HepG2 (cell line): ENCODE measurements at regions not wholly inside any gene's neighbourhood (a gene's known extent, or its start where the extent isn't known, plus 50 kb on each side); places are given as distances from the start of the nearest gene placed in this dataset.

Experiments
- ATAC-seq: fragments of 200-7000 bp; cut with Tn5 transposase; 3 replicates; pipeline ENCODE4 v1.9.1; 2020; ENCODE audit warnings: mild to moderate bottlenecking, moderate library complexity
- BruUV-seq: library from RNA; stranded (reverse); fragments of 400-500 nt; replicated peaks from 2 replicates; lab custom pipeline; 2021; lab: Mats Ljungman, UMichigan
- CTCF ChIA-PET: fragments of 300-600 bp; formaldehyde crosslinking; extraction: SDS; loops from one replicate; lab custom pipeline; 2021; ENCODE audit warnings: low total read pairs, inconsistent platforms, low intra/inter-chr PET ratio; lab: Yijun Ruan, JAX
- POLR2A ChIA-PET: fragments of 350-600 bp; sonication (Branson Sonifier 250); formaldehyde crosslinking; loops from one replicate; lab custom pipeline; 2020; ENCODE audit warnings: antibody characterized with exemption, inconsistent platforms; lab: Yijun Ruan, JAX
- DNase-seq: peaks from one replicate; pipeline ENCODE4 v3.0.0-alpha.2; 2015; ENCODE audit warnings: low spot score
- FAIRE-seq: peaks from 3 replicates; lab custom pipeline; 2011; peaks lifted over from hg19 to GRCh38; lab: Jason Lieb, UNC
- H2AFZ ChIP-seq: one replicate; pipeline ENCODE4 v1.6.1; 2011; ENCODE audit warnings: low read length, inconsistent platforms
- H3K27ac ChIP-seq: fragments of 300-600 bp; 3 replicates; pipeline ENCODE4 v1.8.0; 2011; ENCODE audit warnings: mixed run types, mild to moderate bottlenecking, mixed read lengths, low read length, inconsistent platforms; ENCODE audit not compliant: insufficient read depth; ENCODE audit errors: extremely low read length
- H3K27me3 ChIP-seq, 2 experiments: fragments of 200-600 bp in 1 of 2; 2 replicates in 1 of 2; 3 replicates in 1 of 2; pipeline versions ENCODE4 v1.6.0 to v1.8.0; 2011; ENCODE audit warnings: low read length in 2 of 2, mild to moderate bottlenecking in 2 of 2, moderate library complexity in 2 of 2, inconsistent platforms in 1 of 2; ENCODE audit not compliant: insufficient read depth in 2 of 2, control insufficient read depth in 1 of 2
- H3K36me3 ChIP-seq, 2 experiments: fragments of 200-600 bp in 1 of 2; replicated peaks in 1 of 2; 2 replicates in 1 of 2; 3 replicates in 1 of 2; pipeline versions ENCODE4 v1.5.1 to v1.8.0; 2011; ENCODE audit warnings: low read length in 2 of 2, inconsistent platforms in 1 of 2; ENCODE audit not compliant: insufficient read depth in 2 of 2, control insufficient read depth in 1 of 2
- H3K4me1 ChIP-seq: 2 replicates; pipeline ENCODE4 v1.5.1; 2012; ENCODE audit warnings: low read length, inconsistent platforms; ENCODE audit not compliant: insufficient read depth
- H3K4me2 ChIP-seq: 2 replicates; pipeline ENCODE4 v1.6.0; 2011; ENCODE audit warnings: low read depth, low read length, inconsistent platforms
- H3K4me3 ChIP-seq, 3 experiments: fragments of 200-600 bp in 1 of 3; sonication (generic), shearing (Covaris generic) in 1 of 3; replicated peaks in 1 of 3; 2 replicates each; pipeline ENCODE4 v1.5.1; 2011 to 2016; ENCODE audit warnings: low read length in 3 of 3, inconsistent platforms in 2 of 3, low read depth in 2 of 3, mild to moderate bottlenecking in 2 of 3, control low read depth in 1 of 3, mixed read lengths in 1 of 3; ENCODE audit not compliant: insufficient read depth in 1 of 3
- H3K79me2 ChIP-seq: one replicate; pipeline ENCODE4 v1.6.1; 2011; ENCODE audit warnings: low read length, inconsistent platforms; ENCODE audit not compliant: insufficient read depth
- H3K9ac ChIP-seq: 2 replicates; pipeline ENCODE4 v1.6.0; 2011; ENCODE audit warnings: mild to moderate bottlenecking, low read depth, low read length, inconsistent platforms; ENCODE audit not compliant: insufficient read depth
- H3K9me3 ChIP-seq: 2 replicates; pipeline ENCODE4 v1.5.1; 2012; ENCODE audit warnings: mild to moderate bottlenecking, low read length
- H4K20me1 ChIP-seq: 2 replicates; pipeline ENCODE4 v1.6.0; 2011; ENCODE audit warnings: inconsistent platforms, mild to moderate bottlenecking, low read length, moderate library complexity; ENCODE audit not compliant: insufficient read depth
- CHD2 ChIP-seq: IDR thresholded peaks from 2 replicates; pipeline ENCODE4 v1.6.1; 2011; ENCODE audit warnings: low read depth, low read length, improper control_type of control experiment
- ELF4 ChIP-seq: sonication (generic); formaldehyde crosslinking; IDR thresholded peaks from 2 replicates; pipeline ENCODE4 v1.5.0; 2020; ENCODE audit warnings: missing genetic modification reagents, mild to moderate bottlenecking, moderate library complexity, borderline replicate concordance
- HNRNPK ChIP-seq: fragments of 200-400 bp; formaldehyde crosslinking; IDR thresholded peaks from 2 replicates; pipeline ENCODE4 v1.6.1; 2018; ENCODE audit warnings: low read length, low read depth, moderate library complexity, mild to moderate bottlenecking; ENCODE audit not compliant: poor library complexity, severe bottlenecking
- HOXA3 ChIP-seq: sonication (generic); formaldehyde crosslinking; IDR thresholded peaks from 2 replicates; pipeline ENCODE4 v1.5.0; 2020; ENCODE audit warnings: missing genetic modification reagents
- HOXA9 ChIP-seq: sonication (generic); formaldehyde crosslinking; IDR thresholded peaks from 2 replicates; pipeline ENCODE4 v1.8.1; 2022; ENCODE audit warnings: missing genetic modification reagents, mild to moderate bottlenecking, moderate library complexity, borderline replicate concordance
- JUNB ChIP-seq: sonication (generic); formaldehyde crosslinking; IDR thresholded peaks from 2 replicates; pipeline ENCODE4 v1.8.0; 2022; ENCODE audit warnings: missing genetic modification reagents, mild to moderate bottlenecking, borderline replicate concordance
- KMT2A ChIP-seq: sonication (generic); formaldehyde crosslinking; IDR thresholded peaks from 2 replicates; pipeline ENCODE4 v1.4.0; 2020; ENCODE audit warnings: missing genetic modification reagents
- RFX3 ChIP-seq: IDR thresholded peaks from 2 replicates; pipeline ENCODE4 v1.6.1; 2016; ENCODE audit warnings: missing biosample characterization, missing genetic modification reagents
- ZNF343 ChIP-seq: sonication (generic); formaldehyde crosslinking; IDR thresholded peaks from 2 replicates; pipeline ENCODE4 v1.4.0; 2020; ENCODE audit warnings: mild to moderate bottlenecking, missing genetic modification reagents
- WGBS: methylation state at CpG from one replicate; pipeline ENCODE4 v1.1.6; 2017; ENCODE audit warnings: low lambda C conversion rate; 5-methylcytosine and 5-hydroxymethylcytosine counted together
- in situ Hi-C: cut with HindIII; loops from 2 replicates; pipeline ENCODE4 v1.10.0; 2017; ENCODE audit warnings: low pct_unique_long_range_greater_than_20kb; ENCODE audit not compliant: extremely low pct_ligation_motif_present
- intact Hi-C: fragments of 100-400 bp; cut with micrococcal nuclease; formaldehyde crosslinking; loops from one replicate; pipeline ENCODE4 v1.10.0; 2022; ENCODE audit not compliant: unreplicated experiment
- TF ChIP-seq, protein P1 (sequence below): sonication (generic); formaldehyde crosslinking; conservative IDR thresholded peaks from 2 replicates; pipeline ENCODE4 v1.8.0; 2022; ENCODE audit warnings: low read depth, missing genetic modification reagents
- TF ChIP-seq, protein P2 (sequence below): IDR thresholded peaks from 2 replicates; pipeline ENCODE4 v1.6.1; 2016

DNA sequence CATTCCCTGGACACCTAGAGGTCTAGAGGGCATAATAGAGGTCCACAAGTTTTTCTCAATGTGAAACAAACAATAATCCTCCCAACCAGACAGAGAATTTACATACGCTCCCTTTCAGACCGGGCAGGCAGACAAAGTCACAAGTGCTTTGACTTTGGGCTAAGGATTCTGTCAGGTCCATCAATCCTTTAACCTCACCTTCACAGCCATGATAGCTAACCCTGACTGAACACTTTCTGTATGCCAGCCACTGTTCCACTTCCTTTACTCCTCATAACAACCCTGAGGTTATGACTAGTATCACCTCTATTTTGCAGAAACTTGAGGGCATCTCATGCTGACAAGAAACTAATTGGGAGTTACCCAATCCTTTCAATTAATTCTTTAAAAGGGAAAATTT lies 118.8 kb upstream of the AFF2 start:
- 25% methylated on average over 2 of the region's 2 CpGs for WGBS
- Histone ChIP-seq H2AFZ (no peak overlapping the region), H4K20me1 (no peaks in the 10 kb centered on the region), H3K9ac (no peak overlapping the region), H3K4me1 (no peaks in the 10 kb centered on the region), H3K9me3 (peaks cover under 1% of the 10 kb centered on the region; the same call in 1 of the 2 replicates), H3K27me3 (no peaks in the 10 kb centered on the region), H3K4me2 (no peak overlapping the region), H3K4me3 (no peak overlapping the region), H3K79me2 (no peaks in the 10 kb centered on the region), H3K27ac (no peak overlapping the region), H3K36me3 (no peaks in the 10 kb centered on the region)
- TF ChIP-seq ZNF343 (no peak), ELF4 (CRISPR knock-in tag) (no peak), HOXA9 (CRISPR knock-in tag) (no peak), CHD2 (no peak), KMT2A (CRISPR knock-in tag) (no peak), RFX3 (CRISPR knock-in tag) (no peak), HOXA3 (CRISPR knock-in tag) (no peak), JUNB (CRISPR knock-in tag) (no peak), HNRNPK (no peak)
- TF ChIP-seq, protein P1, sequence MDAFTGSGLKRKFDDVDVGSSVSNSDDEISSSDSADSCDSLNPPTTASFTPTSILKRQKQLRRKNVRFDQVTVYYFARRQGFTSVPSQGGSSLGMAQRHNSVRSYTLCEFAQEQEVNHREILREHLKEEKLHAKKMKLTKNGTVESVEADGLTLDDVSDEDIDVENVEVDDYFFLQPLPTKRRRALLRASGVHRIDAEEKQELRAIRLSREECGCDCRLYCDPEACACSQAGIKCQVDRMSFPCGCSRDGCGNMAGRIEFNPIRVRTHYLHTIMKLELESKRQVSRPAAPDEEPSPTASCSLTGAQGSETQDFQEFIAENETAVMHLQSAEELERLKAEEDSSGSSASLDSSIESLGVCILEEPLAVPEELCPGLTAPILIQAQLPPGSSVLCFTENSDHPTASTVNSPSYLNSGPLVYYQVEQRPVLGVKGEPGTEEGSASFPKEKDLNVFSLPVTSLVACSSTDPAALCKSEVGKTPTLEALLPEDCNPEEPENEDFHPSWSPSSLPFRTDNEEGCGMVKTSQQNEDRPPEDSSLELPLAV (CRISPR knock-in tag): no peak
- TF ChIP-seq, protein P2, sequence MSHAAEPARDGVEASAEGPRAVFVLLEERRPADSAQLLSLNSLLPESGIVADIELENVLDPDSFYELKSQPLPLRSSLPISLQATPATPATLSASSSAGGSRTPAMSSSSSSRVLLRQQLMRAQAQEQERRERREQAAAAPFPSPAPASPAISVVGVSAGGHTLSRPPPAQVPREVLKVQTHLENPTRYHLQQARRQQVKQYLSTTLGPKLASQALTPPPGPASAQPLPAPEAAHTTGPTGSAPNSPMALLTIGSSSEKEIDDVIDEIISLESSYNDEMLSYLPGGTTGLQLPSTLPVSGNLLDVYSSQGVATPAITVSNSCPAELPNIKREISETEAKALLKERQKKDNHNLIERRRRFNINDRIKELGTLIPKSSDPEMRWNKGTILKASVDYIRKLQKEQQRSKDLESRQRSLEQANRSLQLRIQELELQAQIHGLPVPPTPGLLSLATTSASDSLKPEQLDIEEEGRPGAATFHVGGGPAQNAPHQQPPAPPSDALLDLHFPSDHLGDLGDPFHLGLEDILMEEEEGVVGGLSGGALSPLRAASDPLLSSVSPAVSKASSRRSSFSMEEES (CRISPR knock-in tag): no peak
- FAIRE-seq (no peak), DNase-seq (no peak), ATAC-seq (no peak)
- intact Hi-C loops (no loop called here), in situ Hi-C loops (no loop called here)
- CTCF ChIA-PET: no interaction called here
- no TSS peak for BruUV-seq
- POLR2A ChIA-PET: no interaction called here
